HL-60/S4 (cell line): ENCODE measurements at regions not wholly inside any gene's neighbourhood (a gene's known extent, or its start where the extent isn't known, plus 50 kb on each side); places are given as distances from the start of the nearest gene placed in this dataset.

Experiments used
- in situ Hi-C: fragments of 300-500 bp; cut with MboI; formaldehyde crosslinking; loops from 2 replicates; pipeline ENCODE4 v1.14.3; 2022; ENCODE audit warnings: low sequenced_read_pairs

DNA sequence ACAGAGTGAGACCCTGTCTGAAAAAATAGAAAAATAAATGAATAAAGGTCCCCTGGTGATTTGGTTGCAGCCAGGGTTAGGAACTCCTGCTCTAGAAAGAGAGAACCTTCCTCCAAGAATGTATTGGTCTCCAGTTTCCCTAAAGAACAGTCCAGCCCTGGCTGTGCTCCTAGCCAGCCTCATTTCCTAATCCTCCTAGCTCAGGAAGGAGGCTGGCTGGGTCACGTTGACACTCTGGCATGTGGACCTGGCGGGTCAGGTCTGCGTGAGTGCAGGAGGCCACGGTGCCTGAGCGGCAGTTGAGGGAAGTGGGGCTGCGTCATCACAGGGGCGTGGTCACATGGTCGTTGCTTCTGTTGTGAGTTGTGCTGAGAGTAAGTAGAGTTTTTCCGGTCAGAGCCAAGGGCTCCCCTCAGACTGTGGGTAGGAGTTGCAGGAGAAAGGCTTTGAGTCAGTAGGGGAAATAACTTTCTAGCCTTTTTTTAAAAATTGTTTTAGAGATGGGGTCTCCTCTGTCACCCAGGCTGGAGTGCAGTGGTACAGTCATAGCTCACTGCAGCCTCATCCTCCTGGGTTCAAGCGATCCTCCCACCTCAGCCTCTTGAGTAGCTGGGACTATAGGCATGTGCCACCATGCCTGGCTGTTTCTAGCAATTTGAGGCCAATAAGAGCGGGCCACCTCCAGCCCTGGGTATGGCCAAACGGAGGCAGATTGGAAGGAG is 194.0 kb upstream of the CIBAR2 start:
- in situ Hi-C loops = no loop called here

DNA sequence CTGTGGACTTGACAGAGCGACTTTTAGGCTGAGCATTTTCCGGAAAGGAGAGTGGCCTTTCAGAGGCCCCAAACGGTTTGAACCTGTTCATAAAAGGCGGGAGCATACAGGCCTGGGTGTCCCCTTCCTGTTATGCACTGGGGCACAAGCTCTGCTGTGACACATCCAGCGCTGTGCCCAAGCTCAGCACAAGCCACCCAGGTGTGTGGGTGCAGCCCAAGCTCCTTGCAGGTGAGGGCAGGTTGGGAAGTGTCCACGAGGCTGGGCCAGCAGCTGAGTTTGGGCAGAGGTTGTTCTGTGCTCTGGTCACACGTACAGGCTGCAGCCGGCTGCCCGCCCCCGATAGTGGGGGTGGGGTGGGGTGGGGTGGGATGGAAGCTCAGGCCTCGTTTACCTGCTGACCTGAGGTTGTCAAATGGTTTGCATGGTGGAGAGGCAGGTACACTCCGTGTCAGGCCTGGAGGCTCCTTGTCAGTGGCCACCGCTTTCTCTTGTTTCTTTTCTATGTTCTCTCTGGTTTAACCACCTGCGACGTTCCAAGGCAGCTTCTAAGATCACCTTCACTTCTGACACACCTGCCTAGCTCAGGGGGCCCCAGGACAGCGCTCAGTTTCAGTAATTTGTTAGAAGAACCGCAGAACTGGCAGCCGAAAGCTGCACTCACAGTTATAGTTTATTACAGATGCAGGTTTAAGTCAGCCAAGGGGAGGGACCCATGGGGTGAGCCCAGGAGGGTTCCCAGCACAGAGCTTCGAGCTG is 194.7 kb upstream of the CIBAR2 start:
- in situ Hi-C loops = no loop called here

DNA sequence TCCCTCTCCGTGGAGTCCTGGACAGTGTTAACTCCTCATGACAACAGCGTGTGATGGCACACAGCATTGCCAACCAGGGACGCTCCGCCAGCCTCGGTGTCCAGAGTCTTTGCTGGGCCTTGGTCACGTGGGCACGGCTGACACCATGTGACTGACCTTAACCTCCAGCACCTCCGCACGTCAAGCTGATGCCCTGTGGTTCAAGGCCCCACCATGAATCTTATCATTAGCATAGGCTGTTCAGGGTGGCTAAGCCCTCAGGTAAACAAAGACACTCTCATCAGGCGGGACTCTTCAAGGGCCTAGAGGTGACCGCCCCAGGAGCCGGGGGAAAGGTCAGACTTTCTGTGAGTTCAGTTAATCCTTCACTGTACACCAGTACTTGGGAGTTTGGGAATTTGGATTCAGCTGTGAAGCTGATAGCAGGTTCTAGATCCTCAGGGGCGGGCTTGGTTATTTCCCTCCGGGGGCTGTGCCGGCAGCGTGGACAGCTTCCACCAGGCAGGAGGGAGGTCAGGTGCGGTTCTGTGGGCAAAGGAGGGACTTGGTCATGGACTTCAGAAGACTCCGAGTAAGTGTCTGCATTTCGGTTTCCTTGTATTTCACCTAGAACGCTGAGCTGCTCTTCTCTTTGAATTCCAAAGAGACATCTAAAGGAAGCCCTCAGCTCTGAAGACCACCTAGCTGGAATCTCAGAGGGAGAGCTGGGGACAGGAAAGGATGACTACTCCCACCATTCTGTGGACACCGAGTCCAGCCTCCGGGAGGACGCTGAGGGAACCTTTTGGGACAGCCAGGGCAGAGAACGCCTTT is 195.5 kb upstream of the CIBAR2 start:
- in situ Hi-C loops = no loop called here

DNA sequence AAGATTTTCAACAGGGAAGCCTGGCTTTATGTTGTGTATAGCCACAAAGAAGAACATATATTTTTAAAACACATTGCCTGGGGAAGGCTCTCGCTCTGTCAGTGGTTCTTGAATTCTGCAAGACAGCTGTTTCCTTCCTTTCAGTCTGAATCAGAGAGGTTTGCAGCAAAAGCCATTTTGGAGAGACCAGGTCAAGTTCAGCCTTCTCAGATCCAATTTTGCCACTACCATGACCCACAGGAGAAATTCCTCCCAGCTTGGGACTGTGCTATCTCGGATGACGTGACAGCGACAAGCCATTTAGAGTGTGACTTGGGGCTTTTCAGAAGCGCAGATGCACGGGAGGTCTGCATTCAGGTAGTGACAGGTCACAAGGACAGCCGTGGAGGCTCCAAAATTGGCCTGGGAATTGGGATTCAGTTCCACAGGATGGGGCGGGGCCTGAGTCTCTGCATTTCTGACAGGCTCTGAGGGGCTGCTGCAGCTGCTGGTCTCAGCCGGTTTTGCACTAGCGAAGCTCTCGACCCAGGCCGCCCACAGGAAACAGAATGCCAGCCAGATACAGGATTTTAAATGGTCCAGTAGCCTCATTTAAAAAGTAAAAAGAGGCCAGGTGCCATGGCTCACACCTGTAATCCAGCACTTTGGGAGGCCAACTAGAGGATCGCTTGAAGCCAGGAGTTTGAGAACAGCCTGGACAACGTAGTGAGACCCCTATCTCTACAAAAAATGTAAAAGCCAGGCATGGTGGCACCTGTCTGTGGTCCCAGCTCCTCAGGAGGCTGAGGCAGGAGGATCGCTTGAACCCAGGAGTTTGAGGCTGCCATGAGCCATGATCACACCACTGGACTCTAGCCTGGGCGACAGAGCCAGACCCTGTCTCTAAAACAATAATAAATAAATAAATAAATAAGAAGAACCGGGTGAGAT is 196.6 kb upstream of the CIBAR2 start:
- in situ Hi-C loops = no loop called here

DNA sequence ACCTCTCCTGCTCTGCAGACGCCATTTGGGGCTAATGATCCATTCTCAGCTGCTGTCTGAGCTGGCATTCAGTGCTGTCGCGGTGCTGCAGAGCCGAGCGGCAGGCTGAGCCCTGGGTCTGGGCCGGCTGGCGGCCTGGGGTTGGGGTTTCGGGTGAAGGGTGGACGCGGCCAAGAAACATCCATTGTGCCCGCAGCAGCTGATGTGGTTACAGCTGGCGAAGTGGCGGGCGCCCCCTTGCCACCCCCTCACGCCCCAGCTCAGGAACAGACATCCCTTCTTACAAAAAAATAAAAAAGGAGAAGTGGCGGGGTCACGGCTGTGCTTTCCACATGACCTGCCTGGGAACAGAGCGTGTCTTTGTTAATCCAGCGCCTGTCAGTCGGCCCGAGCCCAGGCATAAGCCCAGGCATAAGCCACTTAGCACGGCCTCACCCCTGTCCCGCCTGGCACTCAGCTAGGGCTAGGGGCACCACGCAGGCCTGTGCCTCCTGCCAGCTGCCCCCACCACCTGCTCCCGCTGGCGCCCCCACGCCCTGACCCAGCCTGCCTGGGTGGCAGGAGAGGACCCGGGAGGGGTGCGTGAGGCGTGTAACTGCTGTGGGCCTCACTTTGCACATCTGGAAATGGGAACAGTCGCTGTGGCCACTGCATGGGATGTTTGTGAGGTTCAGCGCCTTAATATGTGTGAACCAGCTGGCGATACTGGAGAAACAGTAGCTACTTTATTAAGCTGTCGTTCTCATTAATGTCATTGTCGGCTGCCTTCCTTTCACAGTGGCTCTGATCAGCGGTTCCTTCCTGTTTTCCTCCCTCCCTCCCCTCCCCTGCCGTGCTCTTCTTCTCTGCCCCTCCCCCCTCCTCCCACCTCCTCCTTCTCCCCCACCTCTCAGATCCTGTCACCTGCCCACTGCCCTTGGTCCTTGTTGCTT is 197.7 kb upstream of the CIBAR2 start:
- in situ Hi-C loops = no loop called here

DNA sequence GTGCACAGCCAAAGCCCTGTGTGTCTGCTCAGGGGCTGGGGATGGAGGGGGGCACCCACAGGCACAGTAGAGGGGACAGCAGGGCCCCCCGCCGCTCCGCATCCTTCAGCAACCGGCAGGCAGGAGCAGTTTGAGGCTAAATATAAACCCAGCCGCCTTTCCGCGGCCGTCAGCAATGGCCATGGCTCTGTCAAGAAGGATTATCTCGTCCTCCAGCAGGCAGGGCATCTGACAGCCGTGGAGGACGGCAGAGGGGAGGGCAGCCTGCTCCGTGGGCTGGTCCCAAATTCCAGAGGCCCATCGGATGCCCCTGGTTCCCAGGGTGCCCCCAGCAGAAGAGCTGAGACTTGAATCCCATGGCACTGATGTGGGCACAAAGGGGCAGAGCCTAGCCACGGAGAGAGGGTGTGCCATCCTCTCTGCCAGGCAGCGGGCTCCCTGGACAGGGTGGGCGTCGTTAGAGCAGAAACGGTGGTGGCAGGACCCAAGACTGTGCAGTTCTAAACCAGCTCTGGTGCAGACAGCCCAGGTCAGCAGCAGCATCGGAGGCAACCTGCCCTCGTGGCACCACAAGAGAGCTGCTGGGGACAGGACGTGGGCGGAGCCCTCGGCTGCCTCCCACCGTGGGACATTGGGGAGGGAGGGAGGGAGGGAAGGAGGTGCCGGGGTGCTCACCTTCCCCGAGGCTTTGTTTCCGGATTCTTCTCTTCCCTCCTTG is 198.8 kb upstream of the CIBAR2 start:
- in situ Hi-C loops = no loop called here

DNA sequence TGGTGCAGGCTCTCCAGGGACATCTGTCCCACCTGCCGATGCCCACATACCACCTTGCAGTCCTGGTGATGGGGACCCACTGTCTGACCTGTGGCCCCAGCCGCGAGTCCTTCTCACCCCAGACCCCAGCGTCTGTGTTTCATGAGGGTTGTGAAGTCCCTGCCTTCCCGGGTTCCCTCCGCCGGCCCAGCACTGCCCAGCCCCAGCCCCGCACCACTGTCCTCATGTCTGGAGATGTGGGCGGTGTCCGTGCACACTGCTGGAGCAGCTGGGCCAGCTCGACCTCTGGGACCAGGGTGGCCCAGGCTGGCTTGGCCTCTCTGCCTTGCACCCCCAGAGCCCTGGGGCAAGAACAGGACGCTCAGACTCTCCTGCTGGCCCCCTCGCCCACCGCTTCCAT is 199.5 kb upstream of the CIBAR2 start:
- in situ Hi-C loops = no loop called here

DNA sequence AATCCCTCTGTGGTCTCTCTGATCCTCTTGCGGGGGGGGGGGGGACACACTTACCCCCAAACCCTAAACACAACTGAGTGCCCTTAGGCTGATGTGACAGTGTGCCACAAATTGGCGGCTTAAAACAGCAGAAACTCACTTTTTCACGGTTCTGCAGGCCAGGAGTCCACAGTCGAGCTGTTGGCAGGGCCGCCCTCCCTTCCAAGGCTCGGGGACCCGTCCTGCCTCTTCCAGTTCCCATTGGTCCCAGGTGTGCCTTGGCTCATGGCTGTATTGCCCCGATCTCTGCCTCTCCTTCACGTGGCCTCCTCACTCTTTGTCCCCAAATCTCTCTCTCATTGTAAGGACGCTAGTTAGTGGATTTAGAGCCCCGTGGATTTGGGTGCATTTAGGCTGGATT is 199.9 kb upstream of the CIBAR2 start:
- in situ Hi-C loops = no loop called here

DNA sequence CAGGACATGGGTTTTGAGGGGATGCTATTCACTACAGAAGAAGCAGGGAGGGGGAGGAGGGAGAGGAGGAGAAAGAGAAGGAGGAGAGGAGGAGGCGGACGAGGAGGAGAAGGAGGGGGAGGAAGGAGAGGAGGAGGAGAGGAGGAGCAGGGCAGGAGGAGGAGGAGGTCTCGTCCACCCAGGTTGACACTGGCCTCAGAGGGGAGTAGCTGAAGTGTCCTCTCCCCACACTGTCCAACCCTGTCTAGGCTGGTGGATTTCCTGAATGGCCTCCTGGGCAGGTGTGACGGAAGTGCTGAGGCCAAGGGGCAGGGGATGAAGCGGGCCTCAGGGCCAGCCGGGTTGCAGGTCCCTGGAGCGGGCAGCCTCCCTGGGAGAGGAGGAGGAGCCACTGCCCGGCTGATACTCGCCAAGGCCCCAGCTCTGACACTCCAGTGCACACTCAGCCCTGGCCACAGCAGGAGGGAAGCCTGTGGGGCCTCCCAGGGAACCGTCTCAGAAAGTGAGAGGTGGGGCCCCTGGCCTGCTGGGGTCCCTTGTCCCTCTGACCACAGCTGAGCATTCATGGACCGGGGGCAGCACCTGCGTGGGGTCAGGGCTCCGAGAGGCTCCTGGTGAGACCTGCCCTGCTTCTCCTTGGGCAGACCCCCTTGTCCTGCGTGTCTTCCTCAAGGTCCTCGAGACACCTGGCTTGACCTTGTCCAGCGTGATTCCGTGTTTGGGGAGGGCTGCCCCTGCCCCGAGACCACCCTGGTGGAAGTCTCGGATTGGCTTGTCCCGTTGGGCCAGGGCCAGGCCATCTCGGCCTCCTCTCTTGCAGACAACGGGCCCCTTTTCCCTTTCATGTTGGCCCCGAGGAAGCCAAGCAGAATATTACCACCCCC is 200.6 kb upstream of the CIBAR2 start:
- in situ Hi-C loops = no loop called here

DNA sequence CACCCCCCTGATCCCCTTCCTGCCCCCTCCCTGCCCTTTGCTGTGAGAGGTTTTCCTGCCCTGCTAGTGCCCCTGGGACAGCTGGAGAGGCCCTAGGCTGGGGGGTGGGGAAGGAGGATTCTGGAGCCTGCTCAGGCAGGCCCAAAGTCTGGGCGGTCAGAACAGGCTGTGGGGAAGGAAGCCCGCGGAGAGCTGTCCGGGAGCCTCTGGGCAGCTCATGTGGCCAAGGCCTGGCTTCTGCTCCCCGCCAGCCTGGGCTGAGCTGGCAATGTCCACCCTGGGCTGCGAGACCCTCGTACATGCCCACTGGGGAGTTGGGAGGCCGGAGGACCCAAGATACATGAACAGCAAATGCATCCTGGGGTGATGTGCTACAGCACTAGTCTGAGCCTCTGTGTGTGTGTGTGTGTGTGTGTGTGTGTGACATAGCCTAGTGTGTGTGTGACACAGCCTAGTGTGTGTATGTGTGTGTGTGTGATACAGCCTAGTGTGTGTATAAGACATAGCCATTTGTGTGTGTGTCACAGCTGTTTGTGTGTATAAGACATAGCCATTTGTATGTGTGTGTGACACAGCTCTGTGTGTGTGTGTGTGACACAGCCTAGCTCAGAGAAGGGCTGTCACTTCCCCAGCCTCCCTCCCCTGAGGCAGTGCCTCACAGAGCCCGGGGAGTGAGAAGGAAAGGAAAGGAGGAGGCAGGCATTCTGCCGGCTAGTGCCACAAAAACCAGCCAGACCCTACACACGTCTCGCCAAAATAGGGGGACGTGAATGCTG is 201.4 kb upstream of the CIBAR2 start:
- in situ Hi-C loops = no loop called here

DNA sequence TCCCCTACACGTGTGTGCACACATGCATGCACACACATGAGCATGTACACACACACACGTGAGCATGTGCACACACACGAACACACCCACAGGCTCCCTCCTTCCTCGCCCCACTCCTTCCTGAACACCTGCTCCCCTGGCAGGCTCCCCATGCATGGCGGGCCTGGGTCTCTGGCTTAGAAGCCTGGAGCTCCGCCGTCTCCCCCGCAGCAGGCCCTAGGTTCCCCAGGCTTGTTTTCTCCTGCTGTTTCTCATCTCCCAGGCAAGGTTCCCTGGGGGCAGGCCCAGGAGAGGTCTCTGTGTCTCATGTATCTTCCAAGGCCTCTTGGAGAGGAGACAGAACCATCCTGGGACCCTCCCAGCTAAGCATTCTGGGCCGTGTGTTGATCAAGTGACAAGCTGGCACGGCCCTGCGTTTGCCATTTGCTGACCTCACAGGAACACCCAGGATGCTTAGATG is 202.3 kb upstream of the CIBAR2 start:
- in situ Hi-C loops = no loop called here

DNA sequence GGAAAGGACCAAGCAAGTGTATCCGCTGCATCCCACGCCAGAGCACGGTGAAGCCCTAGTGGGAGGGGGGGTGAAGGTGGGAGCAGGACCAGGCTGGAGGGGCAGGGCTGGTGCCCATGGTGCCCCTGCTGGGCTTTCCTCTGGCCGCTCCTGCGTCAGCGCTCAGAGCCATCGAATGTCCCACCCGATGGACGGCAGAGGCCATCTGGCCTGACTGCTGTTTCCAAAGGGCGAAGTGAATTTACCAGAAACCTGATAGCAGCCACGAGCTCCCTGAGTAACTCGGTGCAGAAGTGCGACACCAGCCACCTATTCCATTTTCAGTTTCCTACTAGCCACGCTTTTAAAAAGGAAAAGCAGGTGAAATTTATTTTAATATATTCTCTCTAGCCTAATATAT is 203.6 kb upstream of the CIBAR2 start:
- in situ Hi-C loops = no loop called here

DNA sequence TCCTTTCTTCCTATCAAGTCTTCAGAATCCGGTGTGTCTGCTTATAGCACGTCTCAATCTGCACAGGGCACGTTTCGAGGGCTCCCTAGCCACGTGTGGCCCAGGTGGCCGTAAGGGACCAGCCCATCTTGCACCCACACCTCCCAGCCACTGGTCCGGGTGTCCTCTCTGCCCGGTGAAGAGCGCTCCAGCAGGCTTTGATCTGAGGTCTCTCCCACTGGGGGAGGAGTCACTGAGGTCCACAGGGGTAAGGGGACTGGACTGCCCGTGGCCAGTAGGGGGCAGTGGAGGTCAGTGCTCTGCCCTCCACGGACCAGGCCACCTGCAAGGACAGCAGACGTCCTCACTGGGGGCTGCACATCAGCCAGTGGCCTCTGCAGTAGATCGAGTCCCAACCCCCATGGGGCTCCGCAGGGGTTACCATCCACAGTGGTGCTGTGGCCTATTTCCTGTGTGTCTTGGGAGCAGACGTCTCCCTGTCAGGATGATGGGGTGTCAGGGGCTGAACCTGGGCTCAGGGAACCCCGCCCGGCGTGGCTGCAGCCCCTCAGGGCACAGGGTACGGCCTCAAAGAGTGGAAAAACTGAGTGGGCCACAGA is 204.1 kb upstream of the CIBAR2 start:
- in situ Hi-C loops = no loop called here

DNA sequence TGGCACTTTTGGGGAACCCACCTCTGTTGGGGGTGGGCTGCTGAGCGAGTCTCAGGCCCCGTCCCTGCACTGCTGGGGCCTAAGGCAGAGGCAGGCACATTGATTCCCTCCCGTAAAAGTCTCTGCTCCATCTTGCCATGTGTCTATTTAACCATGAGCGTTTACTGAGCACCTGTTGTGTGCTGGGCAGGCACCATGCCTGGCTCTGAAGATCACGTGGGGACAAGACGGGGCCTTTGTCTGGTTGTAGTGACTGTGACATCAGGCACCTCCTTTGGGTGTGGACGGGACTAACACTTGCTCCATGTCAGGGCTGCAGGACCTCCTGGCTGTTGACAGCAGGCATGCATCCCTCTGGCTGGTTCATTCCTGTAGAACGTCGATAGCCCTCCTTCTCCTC is 204.7 kb upstream of the CIBAR2 start:
- in situ Hi-C loops = no loop called here

DNA sequence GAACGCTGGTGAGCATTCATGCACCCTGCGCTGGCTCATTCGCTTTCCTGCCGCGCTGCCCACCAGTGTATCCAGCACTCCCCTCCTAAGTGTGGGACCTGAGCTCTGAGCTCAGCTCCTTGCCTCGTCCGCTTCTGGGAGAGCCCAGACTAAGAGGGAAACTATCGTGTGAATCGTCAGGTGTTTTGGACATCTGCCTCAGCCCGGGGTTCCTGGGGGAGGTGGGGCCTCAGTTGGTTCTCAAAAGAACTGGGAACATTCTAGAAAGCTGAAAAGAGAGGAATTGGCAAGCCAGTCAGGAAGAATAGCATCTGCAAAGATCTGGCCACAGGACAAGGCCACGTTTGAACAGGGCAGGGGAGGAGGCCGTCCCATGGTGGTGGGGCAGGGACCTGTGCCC is 205.4 kb upstream of the CIBAR2 start:
- in situ Hi-C loops = no loop called here

DNA sequence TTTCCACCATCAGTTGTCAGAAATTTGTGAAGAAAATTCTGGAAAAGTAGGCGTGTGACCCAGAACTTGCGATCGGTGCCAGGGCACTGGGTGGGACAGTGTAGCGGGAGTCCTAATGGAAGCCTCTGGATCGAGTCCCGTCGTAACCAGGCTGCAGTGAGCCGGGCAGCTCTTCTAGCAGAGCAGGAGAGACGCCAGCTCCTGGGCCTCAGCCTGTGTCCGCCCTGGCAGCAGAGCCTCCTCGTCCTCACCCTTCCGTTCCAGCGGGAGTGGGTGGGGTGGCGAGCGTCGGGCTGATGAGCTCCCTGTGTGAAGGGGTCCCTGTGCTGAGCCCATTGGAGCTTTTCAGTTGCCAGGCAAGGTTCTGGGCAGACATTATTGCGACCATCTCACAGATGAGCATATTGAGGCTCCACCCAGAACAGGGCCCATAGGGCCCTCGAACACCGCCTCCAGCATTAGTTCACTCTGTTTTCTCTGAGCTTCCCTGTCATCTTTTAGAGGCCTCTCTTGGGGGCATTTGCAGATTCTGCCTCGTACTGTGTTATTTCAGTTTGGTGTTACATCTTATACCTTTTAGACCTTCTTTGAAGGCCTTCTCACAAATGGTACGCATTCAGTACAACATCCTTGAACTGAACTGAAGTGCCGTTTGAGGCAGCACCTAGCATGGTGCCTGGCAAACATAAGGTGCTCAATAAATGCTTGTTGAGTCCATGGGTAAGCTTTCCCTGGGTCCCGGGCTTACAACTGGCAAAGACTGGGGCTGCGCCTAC is 207.1 kb upstream of the CIBAR2 start:
- in situ Hi-C loops = no loop called here
